SIG-M5 treated with dmso at 0.1 percent for 504 hours (cell line): ENCODE measurements at regions not wholly inside any gene's neighbourhood (a gene's known extent, or its start where the extent isn't known, plus 50 kb on each side); places are given as distances from the start of the nearest gene placed in this dataset.

Experiments used
- DNase-seq: peaks from one replicate; lab custom pipeline; 2025; ENCODE audit not compliant: unreplicated experiment; lab: John Stamatoyannopoulos, UW

- no peak for DNase-seq
Measured at GRCh38 chr4:10207116-10207515, 90.5 kb upstream of the WDR1 start.

- no peak for DNase-seq
Measured at GRCh38 chr4:10205223-10205622, 88.6 kb upstream of the WDR1 start.

- no peak for DNase-seq
Measured at GRCh38 chr4:10204401-10205058, 87.9 kb upstream of the WDR1 start.

GRCh38 chr4:10203851-10204250 is 87.3 kb upstream of the WDR1 start:
- no peak for DNase-seq

GRCh38 chr4:10201381-10202223 is 85.0 kb upstream of the WDR1 start:
- no peak for DNase-seq

- no peak for DNase-seq
Measured at GRCh38 chr4:10200869-10201268, 84.3 kb upstream of the WDR1 start.

GRCh38 chr4:10198365-10198764 is 81.8 kb upstream of the WDR1 start:
- no peak for DNase-seq

GRCh38 chr4:10197952-10198351 is 81.4 kb upstream of the WDR1 start:
- DNase-seq, result no peak

GRCh38 chr4:10196191-10196590 is 79.6 kb upstream of the WDR1 start:
- DNase-seq, result no peak

- no peak for DNase-seq
Measured at GRCh38 chr4:10192331-10192730, 75.7 kb upstream of the WDR1 start.

- DNase-seq, result no peak
Measured at GRCh38 chr4:10188400-10189004, 71.9 kb upstream of the WDR1 start.

- no peak for DNase-seq
Measured at GRCh38 chr4:10186228-10187214, 69.9 kb upstream of the WDR1 start.

GRCh38 chr4:10185518-10186227 is 69.1 kb upstream of the WDR1 start:
- DNase-seq, result no peak

GRCh38 chr4:10184501-10184938 is 67.9 kb upstream of the WDR1 start:
- no peak for DNase-seq

- no peak for DNase-seq
Measured at GRCh38 chr4:10184041-10184440, 67.4 kb upstream of the WDR1 start.

GRCh38 chr4:10183462-10183861 is 66.9 kb upstream of the WDR1 start:
- DNase-seq, result no peak

GRCh38 chr4:10182446-10183424 is 66.1 kb upstream of the WDR1 start:
- no peak for DNase-seq

- DNase-seq, result no peak
Measured at GRCh38 chr4:10181745-10182445, 65.3 kb upstream of the WDR1 start.
